ENCODE measurements at regions not wholly inside any gene's neighbourhood (a gene's known extent, or its start where the extent isn't known, plus 50 kb on each side); places are given as distances from the start of the nearest gene placed in this dataset.

- H3K27me3 ChIP-seq (replicated peaks; ENCODE audit: insufficient read depth) = no peaks in the 10 kb centered on the region
- DNase-seq (ENCODE audit: low spot score) (no peak), ATAC-seq (ENCODE audit: insufficient number of reproducible peaks, low FRiP score, low read depth) (no peak)
- no peak overlapping the region for H3K27ac ChIP-seq
- H3K4me3 ChIP-seq = no peak overlapping the region
- H3K36me3 ChIP-seq = no peaks in the 10 kb centered on the region
- H3K9me3 ChIP-seq = no peaks in the 10 kb centered on the region
- no peaks in the 10 kb centered on the region for H3K4me1 ChIP-seq (ENCODE audit: control insufficient read depth in 1 of 2, low read depth in 2 of 2)
- TF ChIP-seq CTCF (IDR thresholded peaks at IDR 0.05) = no peak
These were observed 116.4 kb downstream of the CASP12 start for GRCh38 chr11:104781719-104782376.

GRCh38 chr11:104781037-104781436 lies 117.2 kb downstream of the CASP12 start:
- ATAC-seq (ENCODE audit: insufficient number of reproducible peaks, low FRiP score, low read depth) = no peak
- Histone ChIP-seq H3K4me3 (no peak overlapping the region), H3K27me3 (replicated peaks; ENCODE audit: insufficient read depth) (no peaks in the 10 kb centered on the region), H3K27ac (no peak overlapping the region), H3K36me3 (no peaks in the 10 kb centered on the region), H3K4me1 (ENCODE audit: control insufficient read depth in 1 of 2, low read depth in 2 of 2) (no peaks in the 10 kb centered on the region), H3K9me3 (no peaks in the 10 kb centered on the region)
- no peak for DNase-seq (ENCODE audit: low spot score)
- no peak for TF ChIP-seq CTCF (IDR thresholded peaks at IDR 0.05)

- no peak overlapping the region for H3K27ac ChIP-seq
- ATAC-seq (ENCODE audit: insufficient number of reproducible peaks, low FRiP score, low read depth) (no peak), DNase-seq (ENCODE audit: low spot score) (no peak)
- peaks cover 0 to 6% of the 10 kb centered on the region in 2 donors for H3K4me1 ChIP-seq (ENCODE audit: control insufficient read depth in 1 of 2, low read depth in 2 of 2)
- no peak overlapping the region for H3K4me3 ChIP-seq
- H3K36me3 ChIP-seq = no peaks in the 10 kb centered on the region
- no peaks in the 10 kb centered on the region for H3K9me3 ChIP-seq
- H3K27me3 ChIP-seq (replicated peaks; ENCODE audit: insufficient read depth) = no peaks in the 10 kb centered on the region
- TF ChIP-seq CTCF (IDR thresholded peaks at IDR 0.05) = no peak
These were observed 121.6 kb downstream of the CASP12 start for GRCh38 chr11:104776501-104777170.

- ATAC-seq (ENCODE audit: insufficient number of reproducible peaks, low FRiP score, low read depth) (no peak), DNase-seq (ENCODE audit: low spot score) (no peak)
- no peak for TF ChIP-seq CTCF (IDR thresholded peaks at IDR 0.05)
- no peaks in the 10 kb centered on the region for H3K27me3 ChIP-seq (replicated peaks; ENCODE audit: insufficient read depth)
- no peaks in the 10 kb centered on the region for H3K9me3 ChIP-seq
- H3K36me3 ChIP-seq = no peaks in the 10 kb centered on the region
- no peak overlapping the region for H3K4me3 ChIP-seq
- no peak overlapping the region for H3K27ac ChIP-seq
- peaks cover 0 to 6% of the 10 kb centered on the region in 2 donors for H3K4me1 ChIP-seq (ENCODE audit: control insufficient read depth in 1 of 2, low read depth in 2 of 2)
These were observed 123.7 kb downstream of the CASP12 start for GRCh38 chr11:104774578-104774977.

GRCh38 chr11:104772806-104773241 lies 125.4 kb downstream of the CASP12 start:
- DNase-seq (ENCODE audit: low spot score) (no peak), ATAC-seq (ENCODE audit: insufficient number of reproducible peaks, low FRiP score, low read depth) (no peak)
- no peak overlapping the region for H3K27ac ChIP-seq
- no peaks in the 10 kb centered on the region for H3K27me3 ChIP-seq (replicated peaks; ENCODE audit: insufficient read depth)
- H3K4me3 ChIP-seq = no peak overlapping the region
- H3K36me3 ChIP-seq = no peaks in the 10 kb centered on the region
- no peaks in the 10 kb centered on the region for H3K9me3 ChIP-seq
- no peak for TF ChIP-seq CTCF (IDR thresholded peaks at IDR 0.05)
- peaks cover 0 to 6% of the 10 kb centered on the region in 2 donors for H3K4me1 ChIP-seq (ENCODE audit: control insufficient read depth in 1 of 2, low read depth in 2 of 2)
